Tibial artery (tissue), 4 donors: ENCODE measurements at regions not wholly inside any gene's neighbourhood (a gene's known extent, or its start where the extent isn't known, plus 50 kb on each side); places are given as distances from the start of the nearest gene placed in this dataset.

Experiments used
- DNase-seq, 2 donors: peaks; one replicate each; pipeline ENCODE4 v3.0.0-alpha.2; 2019
- H3K27ac ChIP-seq, 2 donors: fragments of 200-600 bp; sonication (generic) in 1 of 2; 1 replicate in 1 of 2; 2 replicates in 1 of 2; pipeline ENCODE4 v1.5.1; 2018 to 2019; ENCODE audit warnings: mild to moderate bottlenecking in 1 of 2
- H3K27me3 ChIP-seq, 2 donors: fragments of 200-600 bp; sonication (generic) in 1 of 2; one replicate each; pipeline versions ENCODE4 v1.5.1 to v1.6.0; 2016 to 2019
- H3K36me3 ChIP-seq, 3 donors: fragments of 200-600 bp; sonication (generic) in 2 of 3; one replicate each; pipeline ENCODE4 v1.5.1; 2016 to 2019; ENCODE audit warnings: mild to moderate bottlenecking in 2 of 3
- H3K4me1 ChIP-seq, 4 donors: fragments of 200-600 bp; sonication (generic) in 2 of 4; 1 replicate in 3 of 4; 2 replicates in 1 of 4; pipeline ENCODE4 v1.5.1; 2016 to 2019
- H3K4me3 ChIP-seq, 2 donors: fragments of 200-600 bp; sonication (generic) in 1 of 2; 1 replicate in 1 of 2; 2 replicates in 1 of 2; pipeline ENCODE4 v1.5.1; 2018 to 2019; ENCODE audit warnings: mild to moderate bottlenecking in 2 of 2
- H3K9me3 ChIP-seq, 3 donors: fragments of 200-600 bp; sonication (generic) in 1 of 3; one replicate each; pipeline ENCODE4 v1.5.1; 2016 to 2019
- CTCF ChIP-seq, 2 experiments: fragments of 200-600 bp in 1 of 2; fragments of 450-650 bp in 1 of 2; IDR thresholded peaks; one replicate each; pipeline ENCODE4 v1.5.1; 2017 to 2019; ENCODE audit warnings: antibody characterized with exemption in 2 of 2, mild to moderate bottlenecking in 1 of 2, moderate library complexity in 1 of 2
- intact Hi-C: fragments of 100-400 bp; cut with DNase I; formaldehyde crosslinking; loops from one replicate; pipeline ENCODE4 v1.15.0; 2023; ENCODE audit warnings: low total_unique reads

DNA sequence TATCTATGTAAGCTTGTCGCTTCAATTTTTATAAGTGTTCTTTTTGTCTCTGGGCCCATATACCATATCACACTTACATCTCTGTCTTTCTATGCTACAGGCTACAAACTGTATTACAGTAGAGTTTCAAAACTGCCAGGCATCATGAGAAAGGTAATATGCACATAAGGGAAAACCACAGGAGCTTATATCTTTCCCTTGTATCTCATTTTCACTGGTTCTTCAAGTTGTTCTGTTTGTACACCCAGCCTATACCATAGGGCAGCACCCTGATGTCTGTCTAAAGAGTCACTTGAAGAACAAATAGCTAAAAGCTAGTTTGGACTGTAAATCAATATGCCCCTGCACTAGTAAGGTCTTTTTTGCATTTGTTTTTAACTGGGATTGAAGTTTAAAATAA is 366.7 kb downstream of the FIGN start:
- DNase-seq: no peak
- Histone ChIP-seq H3K27ac (no peak overlapping the region), H3K27me3 (no peaks in the 10 kb centered on the region), H3K4me1 (no peaks in the 10 kb centered on the region), H3K4me3 (no peak overlapping the region), H3K9me3 (no peaks in the 10 kb centered on the region), H3K36me3 (no peaks in the 10 kb centered on the region)
- no peak for TF ChIP-seq CTCF (IDR thresholded peaks at IDR 0.05)
- intact Hi-C loops: no loop called here

GRCh38 chr2:163368655-163369054 is 367.2 kb downstream of the FIGN start:
- no peak overlapping the region for H3K4me3 ChIP-seq
- intact Hi-C loops: no loop called here
- no peaks in the 10 kb centered on the region for H3K36me3 ChIP-seq
- no peak overlapping the region for H3K27ac ChIP-seq
- no peak for TF ChIP-seq CTCF (IDR thresholded peaks at IDR 0.05)
- H3K4me1 ChIP-seq: no peaks in the 10 kb centered on the region
- H3K9me3 ChIP-seq: no peaks in the 10 kb centered on the region
- DNase-seq: no peak
- no peaks in the 10 kb centered on the region for H3K27me3 ChIP-seq

DNA sequence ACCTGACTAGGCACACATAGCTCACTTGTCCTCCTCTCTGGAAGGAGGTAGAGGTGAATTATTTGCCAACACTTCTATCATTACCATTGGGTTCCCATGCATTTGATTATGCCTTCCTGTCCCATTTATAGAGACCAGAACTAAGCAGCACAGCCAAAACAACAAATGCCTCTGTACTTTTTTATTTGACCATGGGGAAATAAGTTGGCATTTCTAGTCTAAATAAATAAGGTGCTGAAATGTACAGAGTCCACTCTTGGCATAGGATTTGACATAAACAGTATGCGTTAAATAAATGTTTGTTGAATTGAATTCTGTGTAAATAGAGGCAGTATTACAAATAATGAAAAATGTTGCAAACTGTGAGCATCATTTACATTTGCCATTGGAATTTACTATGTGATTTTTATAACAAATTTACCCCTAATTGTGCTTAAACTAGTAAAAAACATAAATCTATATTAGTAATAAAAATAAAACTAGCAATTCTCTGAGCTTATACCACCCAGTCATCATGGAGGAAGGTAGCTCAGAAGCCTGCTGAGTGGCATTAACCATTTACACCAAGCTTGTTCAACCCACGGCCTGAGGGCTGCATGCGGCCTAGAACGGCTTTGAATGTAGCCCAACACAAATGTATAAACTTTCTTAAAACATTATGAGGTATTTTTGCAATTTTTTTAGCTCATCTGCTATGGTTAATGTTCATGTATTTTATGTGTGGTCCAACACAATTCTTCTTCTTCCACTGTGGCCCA is 367.8 kb downstream of the FIGN start:
- intact Hi-C loops: no loop called here
- DNase-seq: no peak

DNA sequence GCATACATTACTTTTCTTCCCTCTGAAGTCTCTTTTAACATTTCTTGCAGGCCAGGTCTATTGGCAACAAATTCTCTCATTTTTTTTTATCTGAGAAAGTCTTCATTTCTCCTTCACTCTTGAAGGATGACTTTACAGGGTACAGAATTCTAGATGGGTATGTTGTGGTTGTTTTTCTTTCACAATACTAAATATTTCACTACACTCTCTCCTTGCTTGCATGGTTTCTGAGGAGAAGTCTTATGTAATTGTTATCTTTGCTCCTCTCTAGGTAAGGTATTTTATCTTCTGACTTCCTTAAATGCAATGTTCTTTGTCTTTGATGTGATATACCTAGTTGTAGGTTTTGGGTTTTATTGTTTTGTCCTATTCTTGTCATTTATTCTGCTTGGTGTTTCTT is 371.1 kb downstream of the FIGN start:
- Histone ChIP-seq H3K36me3 (no peaks in the 10 kb centered on the region), H3K27ac (no peak overlapping the region), H3K27me3 (no peaks in the 10 kb centered on the region), H3K4me1 (no peaks in the 10 kb centered on the region), H3K4me3 (no peak overlapping the region), H3K9me3 (no peaks in the 10 kb centered on the region)
- intact Hi-C loops: no loop called here
- DNase-seq: no peak
- no peak for TF ChIP-seq CTCF (IDR thresholded peaks at IDR 0.05)

More for the DNA sequence above, 367.8 kb downstream of the FIGN start:
- Histone ChIP-seq H3K27ac (no peak overlapping the region), H3K27me3 (no peaks in the 10 kb centered on the region), H3K4me1 (no peaks in the 10 kb centered on the region), H3K4me3 (no peak overlapping the region), H3K36me3 (no peaks in the 10 kb centered on the region), H3K9me3 (no peaks in the 10 kb centered on the region)
- TF ChIP-seq CTCF (IDR thresholded peaks at IDR 0.05): no peak

GRCh38 chr2:163353551-163353950 is 382.3 kb downstream of the FIGN start:
- no peak for DNase-seq
- Histone ChIP-seq H3K27me3 (no peaks in the 10 kb centered on the region), H3K36me3 (no peaks in the 10 kb centered on the region), H3K27ac (no peak overlapping the region), H3K9me3 (no peaks in the 10 kb centered on the region), H3K4me1 (peaks cover 0 to 15% (median 6%) of the 10 kb centered on the region in 4 donors), H3K4me3 (no peak overlapping the region)
- intact Hi-C loops: no loop called here
- TF ChIP-seq CTCF (IDR thresholded peaks at IDR 0.05): no peak
